Endothelial cell (in vitro differentiated cells): ENCODE measurements at regions not wholly inside any gene's neighbourhood (a gene's known extent, or its start where the extent isn't known, plus 50 kb on each side); places are given as distances from the start of the nearest gene placed in this dataset.
A peak's percentile ranks its signal among the peaks of the same experiment; 100 is the strongest.

Source experiments
- DNase-seq: peaks from one replicate; pipeline ENCODE4 v3.0.0; 2021; ENCODE audit warnings: low spot score
- H3K27ac Mint-ChIP-seq: one replicate; pipeline ENCODE4 v1.8.0; 2021; ENCODE audit warnings: mixed read lengths, inconsistent platforms; ENCODE audit not compliant: unreplicated experiment
- H3K27me3 Mint-ChIP-seq: one replicate; pipeline ENCODE4 v1.8.0; 2021; ENCODE audit warnings: mild to moderate bottlenecking, moderate library complexity, mixed read lengths, inconsistent platforms; ENCODE audit not compliant: unreplicated experiment
- H3K36me3 Mint-ChIP-seq: one replicate; pipeline ENCODE4 v1.8.0; 2021; ENCODE audit warnings: mild to moderate bottlenecking, low read depth, mixed read lengths, inconsistent platforms; ENCODE audit not compliant: unreplicated experiment
- H3K4me1 Mint-ChIP-seq: one replicate; pipeline ENCODE4 v1.8.0; 2021; ENCODE audit warnings: mild to moderate bottlenecking, mixed read lengths, inconsistent platforms; ENCODE audit not compliant: unreplicated experiment
- H3K4me3 Mint-ChIP-seq: one replicate; pipeline ENCODE4 v1.8.0; 2021; ENCODE audit warnings: mild to moderate bottlenecking, mixed read lengths, inconsistent platforms; ENCODE audit not compliant: unreplicated experiment
- H3K9me3 Mint-ChIP-seq: one replicate; pipeline ENCODE4 v1.8.0; 2021; ENCODE audit warnings: mixed read lengths, inconsistent platforms; ENCODE audit not compliant: unreplicated experiment
- CTCF ChIP-seq: fragments of 200-600 bp; sonication (generic); IDR thresholded peaks from one replicate; pipeline ENCODE4 v1.5.0; 2021; ENCODE audit warnings: antibody characterized with exemption; ENCODE audit not compliant: unreplicated experiment

- TF ChIP-seq CTCF: no peak
- H3K27me3 Mint-ChIP-seq: peaks cover 4% of the 10 kb centered on the region
- no peaks in the 10 kb centered on the region for H3K36me3 Mint-ChIP-seq
- no peak overlapping the region for H3K4me3 Mint-ChIP-seq
- DNase-seq: no peak
- H3K9me3 Mint-ChIP-seq: no peaks in the 10 kb centered on the region
- H3K4me1 Mint-ChIP-seq: peaks cover 8% of the 10 kb centered on the region
- H3K27ac Mint-ChIP-seq: no peak overlapping the region
Measured at GRCh38 chr6:2542858-2543218, 207.9 kb downstream of the MYLK4 start.

- Mint-ChIP-seq H3K36me3 (no peaks in the 10 kb centered on the region), H3K27ac (no peak overlapping the region), H3K4me3 (no peak overlapping the region), H3K4me1 (peaks cover 8% of the 10 kb centered on the region), H3K27me3 (peaks cover 4% of the 10 kb centered on the region), H3K9me3 (no peaks in the 10 kb centered on the region)
- no peak for TF ChIP-seq CTCF
- DNase-seq: no peak
Measured at GRCh38 chr6:2542101-2542857, 208.4 kb downstream of the MYLK4 start.

- H3K27me3 Mint-ChIP-seq: peaks cover 2% of the 10 kb centered on the region
- DNase-seq: no peak
- no peak for TF ChIP-seq CTCF
- H3K4me1 Mint-ChIP-seq: peaks cover 28% of the 10 kb centered on the region
- no peaks in the 10 kb centered on the region for H3K9me3 Mint-ChIP-seq
- H3K4me3 Mint-ChIP-seq: no peak overlapping the region
- no peak overlapping the region for H3K27ac Mint-ChIP-seq
- H3K36me3 Mint-ChIP-seq: no peaks in the 10 kb centered on the region
Measured at GRCh38 chr6:2536451-2536850, 214.3 kb downstream of the MYLK4 start.

GRCh38 chr6:2535506-2535905, 215.2 kb downstream of the MYLK4 start:
- H3K36me3 Mint-ChIP-seq: peaks cover 7% of the 10 kb centered on the region
- TF ChIP-seq CTCF: no peak
- H3K27me3 Mint-ChIP-seq: peaks cover 2% of the 10 kb centered on the region
- peaks cover 28% of the 10 kb centered on the region for H3K4me1 Mint-ChIP-seq
- H3K9me3 Mint-ChIP-seq: no peaks in the 10 kb centered on the region
- no peak overlapping the region for H3K4me3 Mint-ChIP-seq
- no peak for DNase-seq
- peak overlapping the region; percentile 19 for H3K27ac Mint-ChIP-seq

GRCh38 chr6:2534406-2535042, 216.2 kb downstream of the MYLK4 start:
- Mint-ChIP-seq H3K9me3 (no peaks in the 10 kb centered on the region), H3K27ac (peak overlapping the region; percentile 85), H3K27me3 (peaks cover 2% of the 10 kb centered on the region), H3K36me3 (peaks cover 8% of the 10 kb centered on the region), H3K4me3 (no peak overlapping the region), H3K4me1 (peaks cover 25% of the 10 kb centered on the region)
- no peak for TF ChIP-seq CTCF
- DNase-seq: peak; percentile 21
